ENCODE measurements at regions not wholly inside any gene's neighbourhood (a gene's known extent, or its start where the extent isn't known, plus 50 kb on each side); places are given as distances from the start of the nearest gene placed in this dataset.
"Not testable (repeated sequence)": the region's sequence is repeated elsewhere in the genome, so short reads cannot be mapped to it uniquely, and the experiment has no call there.

- Histone ChIP-seq H3K4me3 (ENCODE audit: low read depth, low read length) (no peak overlapping the region), H3K9me3 (ENCODE audit: control insufficient read depth, insufficient read depth, low read depth, low read length) (no peaks in the 10 kb centered on the region), H3K4me1 (ENCODE audit: control insufficient read depth, insufficient read depth, low read length) (no peaks in the 10 kb centered on the region), H3K27ac (ENCODE audit: extremely low read depth, low read depth, low read length) (no peak overlapping the region), H3K36me3 (ENCODE audit: control insufficient read depth in 2 of 2, insufficient read depth in 1 of 2, low read length in 2 of 2) (no peaks in the 10 kb centered on the region)
- ChIA-PET POLR2A (no interaction called here), CTCF (interaction anchor here (0.9 kb wide), 1 partner anchor 17 kb away, joined by 3 read pairs; no protein-coding TSS in a partner anchor)
- TF ChIP-seq OVOL3 (tag by site-specific recombination; IDR thresholded peaks at IDR 0.05) (no peak), ZNF174 (tag by site-specific recombination; IDR thresholded peaks at IDR 0.05) (no peak), GLI4 (tag by site-specific recombination; IDR thresholded peaks at IDR 0.05) (no peak), ZEB2 (tag by site-specific recombination; IDR thresholded peaks at IDR 0.05) (no peak), ZSCAN5A (tag by site-specific recombination; IDR thresholded peaks at IDR 0.05) (no peak), ZSCAN18 (tag by site-specific recombination; IDR thresholded peaks at IDR 0.05) (no peak), ZNF555 (tag by site-specific recombination; conservative IDR thresholded peaks at IDR 0.05) (no peak), HOXA7 (CRISPR knock-in tag; IDR thresholded peaks at IDR 0.05; ENCODE audit: borderline replicate concordance) (no peak), SP2 (tag by site-specific recombination; IDR thresholded peaks at IDR 0.05) (no peak)
Measured at GRCh38 chr7:112957901-112958300, 128.7 kb downstream of the GPR85 start.

- H3K36me3 ChIP-seq (ENCODE audit: control insufficient read depth in 2 of 2, insufficient read depth in 1 of 2, low read length in 2 of 2); POLR2A ChIA-PET; H3K9me3 ChIP-seq (ENCODE audit: control insufficient read depth, insufficient read depth, low read depth, low read length); H3K4me3 ChIP-seq (ENCODE audit: low read depth, low read length); H3K4me1 ChIP-seq (ENCODE audit: control insufficient read depth, insufficient read depth, low read length); CTCF ChIA-PET; H3K27ac ChIP-seq (ENCODE audit: extremely low read depth, low read depth, low read length): not testable (repeated sequence)
Measured at GRCh38 chr7:112953031-112953430, 133.6 kb downstream of the GPR85 start.

- no peaks in the 10 kb centered on the region for H3K36me3 ChIP-seq (ENCODE audit: control insufficient read depth in 2 of 2, insufficient read depth in 1 of 2, low read length in 2 of 2)
- POLR2A ChIA-PET: no interaction called here
- TF ChIP-seq AEBP2 (tag by site-specific recombination; IDR thresholded peaks at IDR 0.05; ENCODE audit: borderline replicate concordance) (no peak), ZNF366 (tag by site-specific recombination; conservative IDR thresholded peaks at IDR 0.05) (no peak), SALL2 (tag by site-specific recombination; IDR thresholded peaks at IDR 0.05; ENCODE audit: borderline replicate concordance) (no peak), FEZF1 (tag by site-specific recombination; IDR thresholded peaks at IDR 0.05) (no peak), ZBTB7A (tag by site-specific recombination; IDR thresholded peaks at IDR 0.05; ENCODE audit: low read depth) (no peak), INSM2 (tag by site-specific recombination; IDR thresholded peaks at IDR 0.05) (no peak), ZNF133 (tag by site-specific recombination; IDR thresholded peaks at IDR 0.05) (no peak), BCL11B (tag by site-specific recombination; IDR thresholded peaks at IDR 0.05; ENCODE audit: low read depth) (no peak)
- H3K9me3 ChIP-seq (ENCODE audit: control insufficient read depth, insufficient read depth, low read depth, low read length): no peaks in the 10 kb centered on the region
- no peak overlapping the region for H3K4me3 ChIP-seq (ENCODE audit: low read depth, low read length)
- CTCF ChIA-PET: no interaction called here
- H3K4me1 ChIP-seq (ENCODE audit: control insufficient read depth, insufficient read depth, low read length): no peaks in the 10 kb centered on the region
- no peak overlapping the region for H3K27ac ChIP-seq (ENCODE audit: extremely low read depth, low read depth, low read length)
Measured at GRCh38 chr7:112951070-112951469, 135.6 kb downstream of the GPR85 start.

GRCh38 chr7:112949682-112950081 lies 136.9 kb downstream of the GPR85 start:
- not testable (repeated sequence) for H3K9me3 ChIP-seq (ENCODE audit: control insufficient read depth, insufficient read depth, low read depth, low read length); H3K4me1 ChIP-seq (ENCODE audit: control insufficient read depth, insufficient read depth, low read length); H3K36me3 ChIP-seq (ENCODE audit: control insufficient read depth in 2 of 2, insufficient read depth in 1 of 2, low read length in 2 of 2); H3K4me3 ChIP-seq (ENCODE audit: low read depth, low read length); H3K27ac ChIP-seq (ENCODE audit: extremely low read depth, low read depth, low read length)
- POLR2A ChIA-PET: interaction anchor here (1.2 kb wide), 1 partner anchor 10 kb away, joined by 3 read pairs; a partner anchor contains a TSS
- CTCF ChIA-PET: interaction anchor here (0.7 kb wide), 1 partner anchor 477 kb away, joined by 3 read pairs; no protein-coding TSS in a partner anchor
